ENCODE measurements at regions not wholly inside any gene's neighbourhood (a gene's known extent, or its start where the extent isn't known, plus 50 kb on each side); places are given as distances from the start of the nearest gene placed in this dataset.

GRCh38 chr10:130967784-130968183 is 343.7 kb downstream of the TCERG1L start:
- no peak for TF ChIP-seq CTCF (IDR thresholded peaks at IDR 0.05)
- no peak for TF ChIP-seq POLR2AphosphoS5 (IDR thresholded peaks at IDR 0.05; ENCODE audit: low read depth, low read length)
- TF ChIP-seq REST (IDR thresholded peaks at IDR 0.05; ENCODE audit: insufficient read depth in 1 of 2, low read depth in 2 of 2, low read length in 1 of 2), result no peak
- TF ChIP-seq SIN3A (IDR thresholded peaks at IDR 0.05; ENCODE audit: borderline replicate concordance, insufficient read depth, low read depth, low read length), result no peak
- no peak for TF ChIP-seq TCF7L2 (IDR thresholded peaks at IDR 0.05; ENCODE audit: low read depth, low read length)
